ENCODE measurements at regions not wholly inside any gene's neighbourhood (a gene's known extent, or its start where the extent isn't known, plus 50 kb on each side); places are given as distances from the start of the nearest gene placed in this dataset.

- DNase-seq (ENCODE audit: low read depth, low spot score): no peak
- TF ChIP-seq CTCF (IDR thresholded peaks at IDR 0.05; ENCODE audit: low read depth, low read length): no peak
- H3K4me3 ChIP-seq (ENCODE audit: low read depth, low read length): no peak overlapping the region
- in situ Hi-C loops (cut with HindIII; ENCODE audit: low sequenced_read_pairs): no loop called here
Measured at GRCh38 chr1:113326976-113327375, 63.3 kb upstream of the MAGI3 start.

- in situ Hi-C loops (cut with HindIII; ENCODE audit: low sequenced_read_pairs): no loop called here
- no peak for DNase-seq (ENCODE audit: low read depth, low spot score)
- H3K4me3 ChIP-seq (ENCODE audit: low read depth, low read length): no peak overlapping the region
- TF ChIP-seq CTCF (IDR thresholded peaks at IDR 0.05; ENCODE audit: low read depth, low read length): no peak
Measured at GRCh38 chr1:113333056-113333455, 57.3 kb upstream of the MAGI3 start.

GRCh38 chr1:113340038-113340437 is 50.3 kb upstream of the MAGI3 start:
- H3K4me3 ChIP-seq (ENCODE audit: low read depth, low read length): no peak overlapping the region
- DNase-seq (ENCODE audit: low read depth, low spot score): no peak
- in situ Hi-C loops (cut with HindIII; ENCODE audit: low sequenced_read_pairs): no loop called here
- TF ChIP-seq CTCF (IDR thresholded peaks at IDR 0.05; ENCODE audit: low read depth, low read length): no peak

All from astrocyte of the spinal cord (primary cell).